ENCODE measurements at regions not wholly inside any gene's neighbourhood (a gene's known extent, or its start where the extent isn't known, plus 50 kb on each side); places are given as distances from the start of the nearest gene placed in this dataset.

- TF ChIP-seq CTCF (conservative IDR thresholded peaks at IDR 0.05; ENCODE audit: low read length): no peak
- no peak for TF ChIP-seq EZH2phosphoT487 (IDR thresholded peaks at IDR 0.05; ENCODE audit: borderline replicate concordance, low read depth, low read length)
Observed at GRCh38 chr16:8251727-8252126, 338.6 kb downstream of the TMEM114 start.

All from OCI-LY7 (cell line).